Neural crest cell (in vitro differentiated cells): ENCODE measurements at regions not wholly inside any gene's neighbourhood (a gene's known extent, or its start where the extent isn't known, plus 50 kb on each side); places are given as distances from the start of the nearest gene placed in this dataset.

Experiments used
- DNase-seq: peaks from one replicate; pipeline ENCODE4 v3.0.0; 2021; ENCODE audit warnings: low read depth, mixed read lengths, low spot score
- H3K27ac Mint-ChIP-seq: one replicate; pipeline ENCODE4 v1.8.0; 2021; ENCODE audit warnings: mild to moderate bottlenecking, mixed read lengths; ENCODE audit not compliant: unreplicated experiment
- H3K27me3 Mint-ChIP-seq: 2 replicates; pipeline ENCODE4 v1.8.0; 2021; ENCODE audit warnings: low read depth, mild to moderate bottlenecking, mixed read lengths
- H3K36me3 Mint-ChIP-seq: 2 replicates; pipeline ENCODE4 v1.8.0; 2021; ENCODE audit warnings: low read depth, mild to moderate bottlenecking, mixed read lengths
- H3K4me1 Mint-ChIP-seq: 2 replicates; pipeline ENCODE4 v1.8.0; 2021; ENCODE audit warnings: mixed read lengths
- H3K4me3 Mint-ChIP-seq: one replicate; pipeline ENCODE4 v1.8.0; 2021; ENCODE audit warnings: mild to moderate bottlenecking, mixed read lengths
- H3K9me3 Mint-ChIP-seq: 2 replicates; pipeline ENCODE4 v1.8.0; 2021; ENCODE audit warnings: mixed read lengths
- CTCF ChIP-seq: fragments of 200-600 bp; sonication (generic); conservative IDR thresholded peaks from 2 replicates; pipeline ENCODE4 v1.5.0; 2021; ENCODE audit warnings: antibody characterized with exemption, mild to moderate bottlenecking

GRCh38 chr16:86418981-86419380, 91.3 kb upstream of the FOXF1 start:
- Mint-ChIP-seq H3K36me3 (peaks cover 3% of the 10 kb centered on the region), H3K9me3 (peaks cover 18% of the 10 kb centered on the region), H3K4me1 (peaks cover 14% of the 10 kb centered on the region), H3K27ac (no peak overlapping the region), H3K27me3 (no peaks in the 10 kb centered on the region), H3K4me3 (no peak overlapping the region)
- TF ChIP-seq CTCF: no peak
- no peak for DNase-seq

GRCh38 chr16:86419518-86419917, 90.8 kb upstream of the FOXF1 start:
- TF ChIP-seq CTCF: no peak
- H3K4me3 Mint-ChIP-seq: no peak overlapping the region
- H3K27me3 Mint-ChIP-seq: no peaks in the 10 kb centered on the region
- no peak overlapping the region for H3K27ac Mint-ChIP-seq
- H3K36me3 Mint-ChIP-seq: peaks cover 3% of the 10 kb centered on the region
- H3K4me1 Mint-ChIP-seq: peaks cover 14% of the 10 kb centered on the region
- DNase-seq: no peak
- H3K9me3 Mint-ChIP-seq: peaks cover 18% of the 10 kb centered on the region

GRCh38 chr16:86421995-86422394, 88.3 kb upstream of the FOXF1 start:
- DNase-seq: no peak
- H3K27me3 Mint-ChIP-seq: no peaks in the 10 kb centered on the region
- peaks cover 3% of the 10 kb centered on the region for H3K36me3 Mint-ChIP-seq
- no peaks in the 10 kb centered on the region for H3K4me1 Mint-ChIP-seq
- H3K9me3 Mint-ChIP-seq: peaks cover 9% of the 10 kb centered on the region
- no peak for TF ChIP-seq CTCF
- H3K4me3 Mint-ChIP-seq: no peak overlapping the region
- H3K27ac Mint-ChIP-seq: no peak overlapping the region

- Mint-ChIP-seq H3K4me3 (no peak overlapping the region), H3K27ac (no peak overlapping the region), H3K4me1 (no peaks in the 10 kb centered on the region), H3K27me3 (no peaks in the 10 kb centered on the region), H3K9me3 (peaks cover 7% of the 10 kb centered on the region), H3K36me3 (peaks cover 3% of the 10 kb centered on the region)
- no peak for TF ChIP-seq CTCF
- no peak for DNase-seq
Measured at GRCh38 chr16:86424398-86424797, 85.9 kb upstream of the FOXF1 start.

GRCh38 chr16:86424985-86425384, 85.3 kb upstream of the FOXF1 start:
- no peak overlapping the region for H3K4me3 Mint-ChIP-seq
- no peak for DNase-seq

More at GRCh38 chr16:86424985-86425384, 85.3 kb upstream of the FOXF1 start:
- no peak for TF ChIP-seq CTCF
- H3K27ac Mint-ChIP-seq: no peak overlapping the region
- H3K9me3 Mint-ChIP-seq: peaks cover 7% of the 10 kb centered on the region
- H3K27me3 Mint-ChIP-seq: peaks cover 3% of the 10 kb centered on the region
- H3K36me3 Mint-ChIP-seq: peaks cover 3% of the 10 kb centered on the region
- H3K4me1 Mint-ChIP-seq: no peaks in the 10 kb centered on the region
